ENCODE measurements at regions not wholly inside any gene's neighbourhood (a gene's known extent, or its start where the extent isn't known, plus 50 kb on each side); places are given as distances from the start of the nearest gene placed in this dataset.

GRCh38 chr14:43981135-43981768, 525.8 kb downstream of the FSCB start:
- DNase-seq = no peak

DNA sequence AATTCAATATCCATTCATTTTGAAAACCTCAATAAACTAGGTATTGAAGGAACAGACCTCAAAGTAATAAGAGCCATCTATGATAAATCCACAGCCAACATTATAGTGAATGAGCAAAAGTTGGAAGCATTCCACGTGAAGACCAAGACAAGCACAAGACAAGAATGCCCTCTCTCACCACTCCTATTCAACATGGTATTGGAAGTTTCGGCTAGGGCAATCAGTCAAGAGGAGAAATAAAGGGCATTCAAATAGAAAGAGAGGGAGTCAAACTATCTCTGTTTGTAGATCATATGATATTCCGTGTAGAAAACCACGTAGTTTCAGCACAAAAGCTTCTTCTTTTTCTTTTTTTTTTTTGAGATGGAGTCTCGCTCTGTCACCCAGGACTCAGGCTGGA, 550.3 kb downstream of the FSCB start:
- no peak for DNase-seq

DNA sequence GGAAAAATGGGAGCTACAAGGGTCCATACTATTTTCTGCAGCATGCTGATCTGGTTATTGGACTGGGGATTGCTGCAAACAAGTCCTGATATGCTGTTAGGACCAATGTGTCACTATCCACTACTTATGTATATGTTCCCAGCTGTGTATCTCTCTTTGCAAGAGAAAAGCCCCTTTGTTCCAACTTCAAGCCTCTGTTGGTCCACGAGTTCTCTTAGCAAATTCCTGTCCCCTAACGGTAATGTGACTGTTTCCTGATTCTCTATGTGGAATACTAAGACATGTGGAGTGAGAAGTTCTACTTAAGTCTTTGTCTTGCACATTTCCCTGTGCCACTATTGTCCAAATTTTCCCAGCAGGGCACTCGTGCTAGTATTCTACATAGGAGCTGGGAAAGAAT, 557.7 kb downstream of the FSCB start:
- no peak for DNase-seq

DNA sequence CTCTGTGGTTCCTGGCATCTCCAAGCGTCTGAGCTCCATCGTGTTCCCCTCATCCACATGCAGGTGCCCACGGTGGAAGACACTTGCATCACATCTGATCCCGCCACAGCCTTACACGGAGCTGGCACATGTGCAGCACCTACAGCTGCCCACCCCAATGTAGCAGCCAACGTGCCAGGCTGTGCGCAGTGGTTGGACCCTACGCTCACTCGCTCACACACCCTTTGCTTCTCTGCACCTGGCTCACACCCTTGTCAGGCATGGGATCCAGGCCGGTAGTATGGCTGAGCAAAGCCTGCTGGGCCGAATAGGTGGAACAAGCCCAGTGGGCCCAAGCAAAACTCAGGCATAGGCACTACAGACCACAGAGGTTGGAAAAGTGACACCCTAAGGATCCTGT, 567.2 kb downstream of the FSCB start:
- no peak for DNase-seq

DNA sequence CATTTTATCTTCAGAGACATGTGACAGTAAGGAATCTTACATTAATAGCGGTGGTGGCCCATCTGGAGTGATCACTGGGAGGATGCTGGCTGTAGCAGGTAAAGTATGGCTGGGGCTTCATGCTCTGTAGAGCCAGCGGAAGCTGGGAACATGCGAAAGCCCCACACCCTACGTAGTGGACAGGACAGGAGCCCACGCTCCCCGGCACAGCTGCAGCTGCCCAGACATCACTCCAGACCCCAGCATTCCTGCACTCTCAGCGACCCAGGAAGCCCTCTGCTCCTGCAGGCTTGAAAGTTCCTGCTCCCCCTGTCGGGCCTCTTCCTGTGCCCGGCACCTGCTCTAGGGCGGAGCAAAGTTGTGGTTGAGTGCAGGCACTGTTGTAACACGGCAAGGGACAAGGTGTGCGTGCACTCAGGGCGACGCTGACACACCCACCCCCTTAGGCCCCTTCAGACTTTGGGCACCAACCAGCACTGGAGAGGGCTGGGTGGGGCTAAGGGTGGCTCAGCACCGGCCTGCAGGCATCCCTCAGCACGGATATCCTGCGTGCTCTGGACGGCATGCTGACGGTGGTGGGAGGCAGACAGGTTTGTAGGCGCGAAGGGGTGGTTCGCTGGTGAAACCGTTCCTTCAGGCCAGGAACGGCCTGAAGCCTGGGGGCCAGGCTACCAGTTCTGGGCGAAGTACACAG, 568.3 kb downstream of the FSCB start:
- no peak for DNase-seq

- no peak for DNase-seq
These were observed 570.1 kb downstream of the FSCB start for GRCh38 chr14:43937001-43937400.

DNA sequence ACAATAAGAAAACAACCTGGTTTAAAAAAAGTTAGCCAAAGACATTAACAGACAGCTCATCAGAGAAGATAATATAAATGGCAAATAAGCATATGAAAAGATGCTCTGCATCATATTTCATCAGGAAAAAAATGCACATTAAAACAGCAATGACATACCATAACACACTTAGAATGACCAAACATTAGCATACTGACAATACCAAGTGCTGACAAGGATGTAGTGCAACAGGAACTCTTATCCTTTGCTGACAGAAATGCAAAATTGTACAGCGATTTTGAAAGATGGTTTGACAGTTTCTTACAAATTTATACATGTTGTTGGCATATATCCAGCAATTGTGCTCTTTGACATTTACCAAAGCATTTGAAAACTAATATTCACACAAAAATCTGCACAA, 573.0 kb downstream of the FSCB start:
- DNase-seq = no peak

DNA sequence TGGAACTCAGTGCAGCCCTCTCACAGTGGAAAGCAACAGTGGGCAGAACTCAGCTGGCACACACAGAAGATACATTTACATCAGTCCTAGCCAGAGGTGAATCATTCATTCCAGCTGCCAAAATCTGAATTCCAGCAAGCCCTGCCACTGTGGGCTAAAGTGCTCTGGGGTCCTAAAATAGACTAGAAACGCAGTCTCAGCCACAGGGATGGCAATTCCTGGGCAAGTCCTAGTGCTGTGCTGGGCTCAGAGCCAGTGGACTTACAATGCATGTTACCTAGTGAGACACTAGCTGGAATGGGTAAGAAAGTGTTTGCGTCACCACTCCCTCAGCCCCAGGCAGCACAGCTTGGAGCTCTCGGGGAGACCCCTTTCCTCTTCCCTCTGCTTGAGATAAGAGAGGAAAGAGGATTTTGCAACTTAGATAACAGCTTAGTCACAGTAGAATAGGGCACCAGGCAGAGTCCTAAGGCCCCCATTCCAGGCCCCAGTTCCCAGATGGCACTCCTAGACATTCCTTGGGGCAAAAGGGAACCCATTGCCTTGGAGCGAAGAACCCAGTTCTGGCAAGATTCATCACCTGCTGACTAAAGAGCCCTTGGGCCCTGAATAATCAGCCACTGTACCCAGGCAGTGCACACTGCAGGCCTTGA, 592.9 kb downstream of the FSCB start:
- DNase-seq = no peak

DNA sequence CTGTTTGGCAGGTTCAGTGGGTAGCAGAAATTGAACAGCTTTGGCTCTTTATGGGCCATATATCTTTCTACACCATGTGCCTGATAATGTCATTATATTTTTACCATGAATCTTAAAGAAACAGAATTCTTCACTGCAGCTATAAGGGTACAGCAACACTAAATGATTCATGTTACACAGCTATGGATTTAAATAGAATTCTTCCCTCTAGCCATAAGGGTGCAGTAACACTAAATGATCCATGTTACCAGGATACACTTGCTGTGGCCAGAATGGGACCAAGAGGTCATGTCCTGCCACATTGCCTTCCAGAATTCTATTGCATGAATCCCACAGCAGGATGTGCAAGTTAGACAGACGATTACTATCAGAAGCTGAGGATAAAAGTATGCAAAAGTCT, 603.9 kb downstream of the FSCB start:
- DNase-seq = no peak

DNA sequence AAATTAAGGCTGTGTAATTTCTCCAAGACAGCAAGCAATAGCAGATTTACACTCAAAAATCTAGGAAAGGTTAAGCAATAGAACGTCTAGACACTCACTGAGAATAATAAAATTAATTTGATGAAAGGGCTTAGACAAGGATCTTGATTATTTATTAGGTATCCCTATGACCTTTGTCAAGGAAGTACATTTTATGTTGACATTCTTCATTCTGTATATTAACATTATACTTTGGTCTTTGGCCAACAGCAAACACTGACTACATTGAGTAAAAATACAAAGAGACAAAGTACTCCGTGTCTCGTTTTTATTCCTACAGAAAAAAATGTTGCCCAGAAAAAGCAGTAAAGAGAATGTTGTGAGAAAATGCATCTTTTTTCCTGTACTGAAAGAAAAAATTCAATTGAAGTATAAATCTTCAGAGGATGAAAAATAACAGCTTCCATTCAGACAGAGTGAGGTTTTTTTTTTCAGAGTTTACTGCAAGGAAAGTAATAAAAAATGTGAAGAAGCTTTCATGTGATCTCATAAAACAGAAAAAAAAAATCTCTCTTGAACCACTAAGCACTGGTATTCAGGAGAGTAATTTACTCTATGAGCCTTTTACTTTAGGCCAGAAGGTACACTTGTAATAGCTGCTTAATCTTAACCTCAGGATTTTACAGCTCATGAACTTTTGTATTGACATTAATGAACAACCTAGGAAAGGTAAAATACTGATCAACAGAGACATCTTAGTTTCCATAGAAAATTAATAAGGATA, 605.0 kb downstream of the FSCB start:
- DNase-seq = no peak

DNA sequence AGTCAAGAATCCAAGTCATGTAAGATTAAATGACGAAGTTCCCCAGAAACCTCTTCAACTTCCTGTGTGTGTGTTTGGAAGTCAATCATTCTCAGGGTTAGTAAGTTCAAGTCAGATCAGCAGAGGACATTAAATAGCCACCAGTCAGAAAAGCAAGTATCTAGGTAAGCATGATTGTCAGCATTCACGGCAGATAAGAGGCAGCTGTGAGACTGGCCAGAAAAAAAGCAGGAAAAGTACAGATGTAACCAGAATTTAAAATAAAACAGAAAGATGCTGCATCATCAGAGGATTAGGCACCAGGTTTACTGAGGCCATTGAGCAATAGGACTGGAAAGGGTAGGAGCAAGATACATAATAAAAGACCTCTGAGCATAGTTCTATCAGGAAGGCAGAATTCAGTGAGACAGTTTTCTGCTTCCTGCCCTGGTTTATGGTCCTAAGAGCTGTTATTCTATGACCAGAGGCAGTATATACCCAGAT, 606.9 kb downstream of the FSCB start:
- no peak for DNase-seq

DNA sequence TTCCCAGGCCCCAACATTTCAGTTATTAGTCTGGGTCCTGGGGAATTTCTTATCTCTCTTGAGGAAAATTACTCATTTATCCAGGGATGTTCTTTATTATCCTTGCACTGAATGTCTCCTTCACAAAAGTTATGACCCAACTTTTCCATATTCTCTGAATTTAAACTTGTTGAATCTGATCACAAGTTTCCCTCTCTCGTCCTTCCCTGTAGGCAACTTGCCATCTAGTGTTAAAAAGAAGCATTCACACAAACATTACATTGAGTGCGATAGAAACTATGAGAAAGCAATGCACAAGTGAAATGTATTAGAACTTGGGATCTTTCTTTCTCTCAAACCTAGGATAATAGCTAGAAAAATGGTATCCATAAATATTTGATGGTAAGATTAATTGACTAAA, 608.4 kb downstream of the FSCB start:
- no peak for DNase-seq

DNA sequence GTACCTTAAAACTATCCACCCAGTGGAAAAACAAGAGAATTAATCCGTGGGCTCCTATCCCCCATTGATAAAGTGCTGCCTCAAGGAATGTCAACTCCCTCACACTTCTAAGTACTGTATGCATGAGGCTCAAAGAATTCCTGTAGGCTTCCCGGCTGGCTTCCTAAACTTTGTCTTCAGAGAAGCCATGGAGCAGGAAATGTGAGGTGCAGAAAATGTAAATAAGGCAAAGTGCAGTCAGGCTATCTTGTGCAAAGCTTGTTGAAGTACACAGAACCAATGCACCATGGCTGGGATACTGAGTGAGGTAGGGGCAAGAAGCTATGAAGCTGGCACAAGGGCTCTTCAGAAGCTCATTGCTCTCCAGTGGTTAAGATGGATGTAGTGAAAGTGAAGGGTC, 611.0 kb downstream of the FSCB start:
- no peak for DNase-seq

GRCh38 chr14:43894534-43894933, 612.5 kb downstream of the FSCB start:
- DNase-seq = peak; percentile 34 to 57

DNA sequence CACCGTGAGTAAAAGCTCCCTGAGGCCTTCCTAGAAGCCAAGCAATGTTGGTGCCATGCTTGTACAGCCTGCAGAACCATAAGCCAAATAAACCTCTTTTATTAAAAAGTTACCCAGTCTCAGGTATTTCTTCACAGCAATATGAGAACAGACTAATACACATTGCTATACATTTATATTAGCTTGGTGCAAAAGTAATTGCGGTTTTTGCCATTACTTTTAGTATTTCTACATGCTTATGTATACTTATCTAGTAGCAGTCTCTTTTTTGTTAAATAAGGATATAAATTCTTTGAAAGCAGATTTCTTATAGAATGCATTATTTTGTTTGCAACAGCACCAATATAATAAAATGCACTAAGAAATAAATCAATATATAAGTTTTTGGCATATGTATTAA, 619.6 kb downstream of the FSCB start:
- DNase-seq = no peak

GRCh38 chr14:43877351-43877960, 629.6 kb downstream of the FSCB start:
- no peak for DNase-seq

- DNase-seq = no peak
These were observed 634.1 kb downstream of the FSCB start for GRCh38 chr14:43872752-43873655.

DNA sequence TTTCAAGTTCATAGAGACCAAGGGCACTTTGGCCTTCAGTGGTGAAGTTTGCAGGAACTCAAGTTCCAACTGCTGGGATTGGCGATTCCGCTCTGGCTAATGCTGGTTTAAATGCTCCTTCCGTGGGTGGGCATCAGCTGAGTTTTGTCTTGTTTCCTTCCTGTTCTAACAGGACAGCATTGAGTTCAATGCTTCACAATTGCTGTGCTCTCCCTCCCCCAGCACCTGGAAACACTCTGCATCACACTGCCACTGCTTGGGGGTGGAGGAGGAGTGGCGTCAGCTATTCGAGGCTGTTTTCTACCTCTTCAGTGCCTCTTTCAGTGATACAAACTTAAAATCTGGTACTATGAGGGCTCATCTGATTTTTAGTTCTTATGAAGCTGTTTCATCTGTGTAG, 634.9 kb downstream of the FSCB start:
- no peak for DNase-seq

DNA sequence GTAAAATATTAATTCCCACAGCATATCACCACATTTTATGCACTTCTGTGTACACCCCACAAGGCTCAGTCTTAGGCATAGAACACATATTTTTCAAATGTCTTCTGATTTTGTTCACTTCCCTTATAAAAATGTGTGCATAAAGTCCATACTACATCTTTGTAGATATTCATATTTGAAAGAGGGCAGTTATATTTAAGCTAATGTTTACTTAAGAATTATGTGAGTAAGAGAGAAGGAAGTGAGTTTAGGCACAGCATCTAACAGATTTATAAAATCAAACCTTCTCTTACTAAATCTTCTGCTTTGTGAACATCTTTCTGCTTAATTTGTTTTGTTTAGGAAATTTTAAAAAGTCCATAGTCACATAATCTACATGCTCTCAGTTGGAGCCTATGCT, 648.1 kb downstream of the FSCB start:
- DNase-seq = no peak

GRCh38 chr14:43855556-43855955, 651.5 kb downstream of the FSCB start:
- no peak for DNase-seq

GRCh38 chr14:43853541-43853940, 653.5 kb downstream of the FSCB start:
- no peak for DNase-seq

- no peak for DNase-seq
These were observed 703.9 kb downstream of the FSCB start for GRCh38 chr14:43803076-43803689.
